Lower leg skin (tissue), 4 donors: ENCODE measurements at regions not wholly inside any gene's neighbourhood (a gene's known extent, or its start where the extent isn't known, plus 50 kb on each side); places are given as distances from the start of the nearest gene placed in this dataset.

Experiments used
- DNase-seq, 2 donors: peaks; one replicate each; pipeline ENCODE4 v3.0.0-alpha.2; 2019; ENCODE audit warnings: low spot score in 2 of 2
- H3K4me3 ChIP-seq: fragments of 200-600 bp; sonication (generic); 2 replicates; pipeline ENCODE4 v1.5.1; 2017; ENCODE audit warnings: mild to moderate bottlenecking, low read depth; ENCODE audit not compliant: poor library complexity, severe bottlenecking
- CTCF ChIP-seq, 3 donors: fragments of 450-650 bp; IDR thresholded peaks; one replicate each; pipeline ENCODE4 v1.5.1; 2016; ENCODE audit warnings: antibody characterized with exemption in 3 of 3, mild to moderate bottlenecking in 3 of 3, moderate library complexity in 2 of 3
- POLR2A ChIP-seq, 2 donors: fragments of 450-650 bp; IDR thresholded peaks; one replicate each; pipeline ENCODE4 v1.6.1; 2016 to 2017; ENCODE audit warnings: antibody characterized with exemption in 2 of 2, mild to moderate bottlenecking in 1 of 2, moderate library complexity in 1 of 2
- WGBS, 2 donors: methylation state at CpG; one replicate each; pipeline ENCODE4 v1.1.5; 2018; 5-methylcytosine and 5-hydroxymethylcytosine counted together
- intact Hi-C: fragments of 100-400 bp; cut with DNase I; formaldehyde crosslinking; loops from one replicate; pipeline ENCODE4 v1.15.0; 2023; ENCODE audit warnings: low total_unique reads

- no peak for DNase-seq
- no peak overlapping the region for H3K4me3 ChIP-seq
- TF ChIP-seq POLR2A (IDR thresholded peaks at IDR 0.05) = no peak
- TF ChIP-seq CTCF (IDR thresholded peaks at IDR 0.05) = no peak
- WGBS, 2 donors = 47 to 55% methylated on average over 3 of the region's 3 CpGs
- intact Hi-C loops = no loop called here
Observed at GRCh38 chr11:90536301-90536700, 313.5 kb upstream of the CHORDC1 start.

GRCh38 chr11:90532125-90532524 lies 309.3 kb upstream of the CHORDC1 start:
- no peak overlapping the region for H3K4me3 ChIP-seq
- intact Hi-C loops = no loop called here
- TF ChIP-seq POLR2A (IDR thresholded peaks at IDR 0.05) (no peak), CTCF (IDR thresholded peaks at IDR 0.05) (no peak)
- DNase-seq = no peak

GRCh38 chr11:90531001-90531400 lies 308.2 kb upstream of the CHORDC1 start:
- DNase-seq = no peak
- TF ChIP-seq POLR2A (IDR thresholded peaks at IDR 0.05) = no peak
- TF ChIP-seq CTCF (IDR thresholded peaks at IDR 0.05) = no peak
- 71 to 84% methylated on average over 1 of the region's 1 CpG for WGBS, 2 donors
- H3K4me3 ChIP-seq = no peak overlapping the region
- intact Hi-C loops = no loop called here

- DNase-seq = no peak
- H3K4me3 ChIP-seq = no peak overlapping the region
- 89 to 100% methylated on average over 1 of the region's 1 CpG for WGBS, 2 donors
- TF ChIP-seq POLR2A (IDR thresholded peaks at IDR 0.05) = no peak
- no peak for TF ChIP-seq CTCF (IDR thresholded peaks at IDR 0.05)
- intact Hi-C loops = no loop called here
Observed at GRCh38 chr11:90525962-90526361, 303.1 kb upstream of the CHORDC1 start.

- DNase-seq = no peak
- intact Hi-C loops = no loop called here
- TF ChIP-seq CTCF (IDR thresholded peaks at IDR 0.05) = no peak
- TF ChIP-seq POLR2A (IDR thresholded peaks at IDR 0.05) = no peak
- no peak overlapping the region for H3K4me3 ChIP-seq
Observed at GRCh38 chr11:90512846-90513245, 290.0 kb upstream of the CHORDC1 start.

GRCh38 chr11:90510839-90511238 lies 288.0 kb upstream of the CHORDC1 start:
- no peak for DNase-seq
- intact Hi-C loops = no loop called here
- TF ChIP-seq CTCF (IDR thresholded peaks at IDR 0.05) (no peak), POLR2A (IDR thresholded peaks at IDR 0.05) (no peak)
- no peak overlapping the region for H3K4me3 ChIP-seq
- 70 to 82% methylated on average over 5 of the region's 5 CpGs for WGBS, 2 donors
